H1 (cell line): ENCODE measurements at regions not wholly inside any gene's neighbourhood (a gene's known extent, or its start where the extent isn't known, plus 50 kb on each side); places are given as distances from the start of the nearest gene placed in this dataset.

Experiments used
- CTCF ChIA-PET: fragments of 300-600 bp; sonication (Branson Sonifier 250); formaldehyde crosslinking; loops from one replicate; lab custom pipeline; 2021; ENCODE audit not compliant: partially characterized antibody; lab: Charles Lee
- POLR2A ChIA-PET: fragments of 300-600 bp; sonication (Branson Sonifier 250); formaldehyde crosslinking; loops from one replicate; lab custom pipeline; 2021; ENCODE audit warnings: inconsistent platforms; ENCODE audit not compliant: partially characterized antibody; lab: Charles Lee
- DNase-seq, 2 experiments: peaks; one replicate each; pipeline versions ENCODE4 v3.0.0 to v3.0.0-alpha.2; 2010 to 2022; ENCODE audit warnings: low spot score in 2 of 2, low read depth in 1 of 2, mixed read lengths in 1 of 2
- FAIRE-seq: peaks from 2 replicates; lab custom pipeline; 2011; peaks lifted over from hg19 to GRCh38; lab: Jason Lieb, UNC
- H2AFZ ChIP-seq: 2 replicates; pipeline ENCODE4 v1.8.1; 2012; ENCODE audit warnings: low read length, inconsistent platforms
- H2AK5ac ChIP-seq: 2 replicates; pipeline ENCODE4 v1.6.1; 2013; ENCODE audit warnings: low read depth, low read length
- H2BK120ac ChIP-seq: replicated peaks from 2 replicates; pipeline ENCODE3; 2013; ENCODE audit warnings: low read depth, low read length, inconsistent platforms
- H2BK12ac ChIP-seq: 2 replicates; pipeline ENCODE4 v1.6.1; 2013; ENCODE audit warnings: low read depth, low read length
- H2BK15ac ChIP-seq: 2 replicates; pipeline ENCODE4 v1.6.1; 2013; ENCODE audit warnings: low read length
- H2BK20ac ChIP-seq: 2 replicates; pipeline ENCODE4 v1.6.1; 2013; ENCODE audit warnings: low read length
- H2BK5ac ChIP-seq: 2 replicates; pipeline ENCODE4 v1.6.1; 2013; ENCODE audit warnings: low read depth, low read length
- H3K14ac ChIP-seq: 2 replicates; pipeline ENCODE4 v1.6.1; 2013; ENCODE audit warnings: inconsistent platforms; ENCODE audit not compliant: insufficient read length
- H3K18ac ChIP-seq: 2 replicates; pipeline ENCODE4 v1.6.1; 2013; ENCODE audit warnings: low read length; ENCODE audit errors: extremely low read depth
- H3K23ac ChIP-seq: 2 replicates; pipeline ENCODE4 v1.6.1; 2013; ENCODE audit warnings: inconsistent platforms; ENCODE audit not compliant: insufficient read length
- H3K23me2 ChIP-seq: 2 replicates; pipeline ENCODE4 v1.6.1; 2013; ENCODE audit warnings: low read depth, low read length
- H3K27ac ChIP-seq: 2 replicates; pipeline ENCODE4 v1.6.1; 2011; ENCODE audit warnings: low read depth, low read length, inconsistent platforms
- H3K27me3 ChIP-seq, 4 experiments: replicated peaks in 1 of 4; 1 replicate in 1 of 4; 2 replicates in 3 of 4; pipeline versions ENCODE4 v1.6.1 to v1.8.1; 2011 to 2013; ENCODE audit warnings: low read length in 3 of 4, mild to moderate bottlenecking in 3 of 4, inconsistent platforms in 2 of 4, mixed read lengths in 2 of 4, moderate library complexity in 1 of 4; ENCODE audit not compliant: control insufficient read depth in 3 of 4, insufficient read depth in 3 of 4; ENCODE audit errors: extremely low read depth in 1 of 4
- H3K36me3 ChIP-seq, 4 experiments: 2 replicates each; pipeline versions ENCODE4 v1.6.1 to v1.8.1; 2011 to 2013; ENCODE audit warnings: mild to moderate bottlenecking in 4 of 4, low read length in 3 of 4, moderate library complexity in 2 of 4, control low read depth in 1 of 4, inconsistent platforms in 1 of 4; ENCODE audit not compliant: insufficient read depth in 4 of 4, control insufficient read depth in 2 of 4
- H3K4ac ChIP-seq: replicated peaks from 2 replicates; pipeline ENCODE3; 2013; ENCODE audit warnings: low read length, low read depth, mixed read lengths, inconsistent platforms; ENCODE audit not compliant: insufficient read length
- H3K4me1 ChIP-seq, 4 experiments: replicated peaks in 1 of 4; 1 replicate in 1 of 4; 2 replicates in 3 of 4; pipeline versions ENCODE4 v1.6.1 to v1.8.1; 2011 to 2013; ENCODE audit warnings: low read length in 3 of 4, inconsistent platforms in 2 of 4, mixed read lengths in 1 of 4; ENCODE audit not compliant: insufficient read depth in 4 of 4, control insufficient read depth in 3 of 4
- H3K4me2 ChIP-seq, 2 experiments: 2 replicates each; pipeline versions ENCODE4 v1.6.1 to v1.8.1; 2011 to 2013; ENCODE audit warnings: low read depth in 2 of 2, low read length in 2 of 2, control low read depth in 1 of 2, inconsistent platforms in 1 of 2, mild to moderate bottlenecking in 1 of 2; ENCODE audit not compliant: insufficient read depth in 1 of 2
- H3K4me3 ChIP-seq, 4 experiments: fragments of 200-600, 300-600 bp in 1 of 4; sonication (generic), shearing (Covaris generic), sonication (Bioruptor Twin) in 1 of 4; 2 replicates each; pipeline versions ENCODE4 v1.5.1 to v1.8.1; 2011 to 2016; ENCODE audit warnings: low read length in 4 of 4, low read depth in 3 of 4, control low read depth in 2 of 4, inconsistent platforms in 2 of 4, mild to moderate bottlenecking in 2 of 4, mixed read lengths in 1 of 4, moderate library complexity in 1 of 4; ENCODE audit not compliant: insufficient read depth in 2 of 4; ENCODE audit errors: extremely low read depth in 1 of 4
- H3K56ac ChIP-seq: replicated peaks from 2 replicates; pipeline ENCODE3; 2013; ENCODE audit warnings: low read depth, mild to moderate bottlenecking, mixed read lengths, low read length, inconsistent platforms; ENCODE audit not compliant: insufficient read length
- H3K79me1 ChIP-seq: 2 replicates; pipeline ENCODE4 v1.6.1; 2013; ENCODE audit warnings: low read depth, low read length, control low read depth
- H3K79me2 ChIP-seq, 2 experiments: 2 replicates each; pipeline versions ENCODE4 v1.6.1 to v1.8.1; 2012 to 2013; ENCODE audit warnings: low read length in 2 of 2, mild to moderate bottlenecking in 2 of 2, inconsistent platforms in 1 of 2; ENCODE audit not compliant: insufficient read depth in 2 of 2, control insufficient read depth in 1 of 2
- H3K9ac ChIP-seq, 4 experiments: replicated peaks in 1 of 4; 1 replicate in 1 of 4; 2 replicates in 3 of 4; pipeline versions ENCODE4 v1.6.1 to v1.8.1; 2011 to 2013; ENCODE audit warnings: low read depth in 3 of 4, low read length in 3 of 4, control low read depth in 2 of 4, mild to moderate bottlenecking in 2 of 4, moderate library complexity in 2 of 4, inconsistent platforms in 1 of 4; ENCODE audit errors: extremely low read depth in 1 of 4
- H3K9me3 ChIP-seq, 2 experiments: 2 replicates each; pipeline versions ENCODE4 v1.6.1 to v1.8.1; 2012 to 2013; ENCODE audit warnings: mild to moderate bottlenecking in 2 of 2, moderate library complexity in 2 of 2, control low read depth in 1 of 2, inconsistent platforms in 1 of 2, low read depth in 1 of 2, low read length in 1 of 2, mixed read lengths in 1 of 2; ENCODE audit not compliant: insufficient read depth in 2 of 2
- H4K20me1 ChIP-seq, 2 experiments: replicated peaks in 1 of 2; 2 replicates each; pipeline versions ENCODE3 to v1.8.1; 2011 to 2013; ENCODE audit warnings: inconsistent platforms in 2 of 2, low read length in 2 of 2, mild to moderate bottlenecking in 1 of 2; ENCODE audit not compliant: insufficient read depth in 2 of 2, control insufficient read depth in 1 of 2
- H4K5ac ChIP-seq: 2 replicates; pipeline ENCODE4 v1.6.1; 2013; ENCODE audit warnings: low read length, low read depth, mixed read lengths, inconsistent platforms; ENCODE audit not compliant: insufficient read length
- H4K8ac ChIP-seq: 2 replicates; pipeline ENCODE4 v1.8.0; 2013; ENCODE audit warnings: mild to moderate bottlenecking, moderate library complexity, low read length, inconsistent platforms; ENCODE audit not compliant: insufficient read depth; ENCODE audit errors: extremely low read depth
- H4K91ac ChIP-seq: replicated peaks from 2 replicates; pipeline ENCODE3; 2013; ENCODE audit warnings: low read length, mixed read lengths, inconsistent platforms; ENCODE audit not compliant: insufficient read length
- CHD1 ChIP-seq: IDR thresholded peaks from 2 replicates; pipeline ENCODE4 v1.6.1; 2012; ENCODE audit warnings: low read depth, low read length, improper control_type of control experiment
- CTCF ChIP-seq, 3 experiments: IDR thresholded peaks; 1 replicate in 2 of 3; 2 replicates in 1 of 3; pipeline versions ENCODE4 v1.5.1 to v1.6.1; 2011; ENCODE audit warnings: low read length in 3 of 3, mild to moderate bottlenecking in 3 of 3, inconsistent platforms in 2 of 3, low read depth in 1 of 3, moderate library complexity in 1 of 3; ENCODE audit not compliant: insufficient read depth in 1 of 3; ENCODE audit errors: control extremely low read depth in 1 of 3
- MAFK ChIP-seq: IDR thresholded peaks from 2 replicates; pipeline ENCODE4 v1.6.1; 2012; ENCODE audit warnings: low read depth, mild to moderate bottlenecking, improper control_type of control experiment, low read length
- NRF1 ChIP-seq: IDR thresholded peaks from 2 replicates; pipeline ENCODE4 v1.6.1; 2011; ENCODE audit warnings: mild to moderate bottlenecking, low read depth, low read length, improper control_type of control experiment
- SAP30 ChIP-seq: fragments of 300-600 bp; sonication (generic); IDR thresholded peaks from 2 replicates; pipeline ENCODE4 v1.7.1; 2012; ENCODE audit warnings: low read length, moderate library complexity, mild to moderate bottlenecking, inconsistent platforms; ENCODE audit not compliant: insufficient read depth, insufficient replicate concordance
- TBP ChIP-seq: IDR thresholded peaks from 2 replicates; pipeline ENCODE4 v1.6.1; 2011; ENCODE audit warnings: low read depth, low read length, improper control_type of control experiment
- USF2 ChIP-seq: IDR thresholded peaks from 2 replicates; pipeline ENCODE4 v1.6.1; 2011; ENCODE audit warnings: low read length, improper control_type of control experiment
- WGBS, 2 experiments: shearing (Covaris generic) in 1 of 2; methylation state at CpG; one replicate each; pipeline versions ENCODE4 v1.1.6 to v1.1.7; 2013 to 2015; ENCODE audit warnings: low lambda C conversion rate in 2 of 2, mixed read lengths in 2 of 2, inconsistent platforms in 1 of 2, low coverage in 1 of 2, missing lambda C conversion rate in 1 of 2; ENCODE audit not compliant: insufficient replicate concordance in 2 of 2, insufficient coverage in 1 of 2, insufficient read length in 1 of 2; ENCODE audit errors: extremely low coverage in 1 of 2, missing lambda C conversion rate in 1 of 2; 5-methylcytosine and 5-hydroxymethylcytosine counted together

GRCh38 chr4:101604976-101605375, 185.6 kb upstream of the BANK1 start:
- no peaks in the 10 kb centered on the region for H3K27me3 ChIP-seq
- H2BK20ac ChIP-seq, result no peak overlapping the region
- H3K9me3 ChIP-seq, result no peaks in the 10 kb centered on the region
- POLR2A ChIA-PET, result no interaction called here
- H2BK15ac ChIP-seq, result no peak overlapping the region
- no peak overlapping the region for H3K23ac ChIP-seq
- no peak overlapping the region for H3K56ac ChIP-seq
- H2BK120ac ChIP-seq, result no peak overlapping the region
- H3K18ac ChIP-seq, result no peak overlapping the region
- TF ChIP-seq NRF1 (no peak), TBP (no peak), CHD1 (no peak), MAFK (no peak), SAP30 (no peak), USF2 (no peak), CTCF (IDR thresholded peaks at IDR 0.05; ENCODE audit: control extremely low read depth in 1 of 3, insufficient read depth in 1 of 3, low read depth in 1 of 3, low read length in 3 of 3) (no peak)
- no peak overlapping the region for H2BK5ac ChIP-seq
- H2AK5ac ChIP-seq, result no peak overlapping the region
- no peaks in the 10 kb centered on the region for H3K23me2 ChIP-seq
- H3K36me3 ChIP-seq, result no peaks in the 10 kb centered on the region
- no peak overlapping the region for H3K14ac ChIP-seq
- H3K27ac ChIP-seq, result no peak overlapping the region
- H3K4me1 ChIP-seq, result no peaks in the 10 kb centered on the region
- no peak overlapping the region for H3K4me2 ChIP-seq
- H4K8ac ChIP-seq, result no peak overlapping the region
- FAIRE-seq, result no peak
- H2AFZ ChIP-seq, result no peak overlapping the region
- no peaks in the 10 kb centered on the region for H3K79me2 ChIP-seq
- H4K5ac ChIP-seq, result no peak overlapping the region
- H3K79me1 ChIP-seq, result no peaks in the 10 kb centered on the region
- DNase-seq, result no peak
- H4K20me1 ChIP-seq, result no peaks in the 10 kb centered on the region
- H3K4me3 ChIP-seq, result no peak overlapping the region
- H2BK12ac ChIP-seq, result no peak overlapping the region
- CTCF ChIA-PET, result no interaction called here
- H4K91ac ChIP-seq, result no peak overlapping the region
- no peak overlapping the region for H3K9ac ChIP-seq
- WGBS, 2 experiments, result 93% methylated on average over 1 of the region's 1 CpG; no CpG with 5 or more reads in 1 of the 2 experiments
- H3K4ac ChIP-seq, result no peak overlapping the region
